IMR-90 (cell line): ENCODE measurements at regions not wholly inside any gene's neighbourhood (a gene's known extent, or its start where the extent isn't known, plus 50 kb on each side); places are given as distances from the start of the nearest gene placed in this dataset.

ENCODE experiments used
- ATAC-seq: fragments of 200-7000 bp; cut with Tn5 transposase; 2 replicates; pipeline ENCODE4 v1.9.1; 2020; ENCODE audit warnings: low read depth, mild to moderate bottlenecking, moderate library complexity
- BruUV-seq: library from RNA; stranded (reverse); fragments of 400-500 nt; replicated peaks from 2 replicates; lab custom pipeline; 2021; lab: Mats Ljungman, UMichigan
- CTCF ChIA-PET: fragments of 300-600 bp; formaldehyde crosslinking; extraction: SDS; loops from one replicate; lab custom pipeline; 2021; ENCODE audit warnings: antibody characterized with exemption; lab: Yijun Ruan, JAX
- POLR2A ChIA-PET: fragments of 300-600 bp; sonication (Branson Sonifier 250); formaldehyde crosslinking; loops from one replicate; lab custom pipeline; 2022; ENCODE audit warnings: antibody characterized with exemption; ENCODE audit not compliant: unreplicated experiment; lab: Charles Lee
- DNase-seq: peaks from one replicate; pipeline ENCODE4 v3.0.0; 2013
- H2AFZ ChIP-seq: replicated peaks from 2 replicates; pipeline ENCODE3; 2013; ENCODE audit warnings: low read length, mild to moderate bottlenecking; ENCODE audit not compliant: poor library complexity
- H2AK5ac ChIP-seq: 2 replicates; pipeline ENCODE4 v1.6.1; 2013; ENCODE audit warnings: low read depth, low read length, inconsistent platforms
- H2AK9ac ChIP-seq: replicated peaks from 2 replicates; pipeline ENCODE3; 2013; ENCODE audit warnings: mild to moderate bottlenecking, low read depth, low read length, moderate library complexity; ENCODE audit not compliant: poor library complexity
- H2BK120ac ChIP-seq: 2 replicates; pipeline ENCODE4 v1.6.1; 2013; ENCODE audit warnings: low read depth, low read length, inconsistent platforms
- H2BK15ac ChIP-seq: 3 replicates; pipeline ENCODE4 v1.6.1; 2013; ENCODE audit warnings: low read depth, low read length, inconsistent platforms
- H2BK20ac ChIP-seq: 2 replicates; pipeline ENCODE4 v1.6.1; 2013; ENCODE audit warnings: low read depth, mild to moderate bottlenecking, inconsistent platforms, low read length, moderate library complexity
- H2BK5ac ChIP-seq: 2 replicates; pipeline ENCODE4 v1.6.1; 2013; ENCODE audit warnings: mild to moderate bottlenecking, low read depth, low read length, inconsistent platforms; ENCODE audit not compliant: poor library complexity, severe bottlenecking
- H3K14ac ChIP-seq: replicated peaks from 2 replicates; pipeline ENCODE4 v1.6.1; 2013; ENCODE audit warnings: low read depth, low read length, inconsistent platforms
- H3K18ac ChIP-seq: 2 replicates; pipeline ENCODE4 v1.6.1; 2013; ENCODE audit warnings: low read depth, low read length, control low read depth
- H3K23ac ChIP-seq: 2 replicates; pipeline ENCODE4 v1.6.1; 2013; ENCODE audit warnings: low read depth, low read length, inconsistent platforms
- H3K27ac ChIP-seq: 2 replicates; pipeline ENCODE4 v1.5.1; 2013; ENCODE audit warnings: mild to moderate bottlenecking, control low read depth, low read length; ENCODE audit not compliant: insufficient read depth
- H3K27me3 ChIP-seq: 2 replicates; pipeline ENCODE4 v1.6.1; 2013; ENCODE audit warnings: low read length; ENCODE audit not compliant: control insufficient read depth, insufficient read depth
- H3K36me3 ChIP-seq: 2 replicates; pipeline ENCODE4 v1.6.1; 2013; ENCODE audit warnings: low read length, mixed read lengths; ENCODE audit not compliant: control insufficient read depth, insufficient read depth
- H3K4ac ChIP-seq: 2 replicates; pipeline ENCODE4 v1.6.1; 2013; ENCODE audit warnings: low read depth, low read length, inconsistent platforms
- H3K4me1 ChIP-seq: 2 replicates; pipeline ENCODE4 v1.6.1; 2013; ENCODE audit warnings: low read length, mixed read lengths; ENCODE audit not compliant: control insufficient read depth, insufficient read depth
- H3K4me2 ChIP-seq: 2 replicates; pipeline ENCODE4 v1.6.1; 2013; ENCODE audit warnings: low read depth, mild to moderate bottlenecking, control low read depth, low read length, moderate library complexity
- H3K4me3 ChIP-seq: 2 replicates; pipeline ENCODE4 v1.5.1; 2013; ENCODE audit warnings: low read depth, mild to moderate bottlenecking, control low read depth, low read length, moderate library complexity; ENCODE audit not compliant: insufficient read depth
- H3K56ac ChIP-seq: 2 replicates; pipeline ENCODE4 v1.6.1; 2013; ENCODE audit warnings: low read length, inconsistent platforms; ENCODE audit not compliant: insufficient read depth; ENCODE audit errors: extremely low read depth
- H3K79me1 ChIP-seq, 2 experiments: 2 replicates each; pipeline ENCODE4 v1.6.1; 2013; ENCODE audit warnings: low read length in 2 of 2, inconsistent platforms in 1 of 2, low read depth in 1 of 2
- H3K9ac ChIP-seq: 2 replicates; pipeline ENCODE4 v1.6.1; 2013; ENCODE audit warnings: low read depth, low read length, control low read depth
- H3K9me1 ChIP-seq: 2 replicates; pipeline ENCODE4 v1.6.1; 2013; ENCODE audit warnings: low read length, inconsistent platforms; ENCODE audit not compliant: insufficient read depth
- H3K9me3 ChIP-seq: 2 replicates; pipeline ENCODE4 v1.6.1; 2013; ENCODE audit warnings: low read length; ENCODE audit not compliant: control insufficient read depth, insufficient read depth
- H4K20me1 ChIP-seq: 2 replicates; pipeline ENCODE4 v1.6.1; 2013; ENCODE audit warnings: low read length, inconsistent platforms; ENCODE audit not compliant: insufficient read depth
- H4K5ac ChIP-seq: 2 replicates; pipeline ENCODE4 v1.6.1; 2013; ENCODE audit warnings: mild to moderate bottlenecking, low read depth, low read length, control low read depth
- H4K8ac ChIP-seq, 2 experiments: 2 replicates each; pipeline ENCODE4 v1.6.1; 2013; ENCODE audit warnings: low read depth in 2 of 2, low read length in 2 of 2, control low read depth in 1 of 2, inconsistent platforms in 1 of 2
- H4K91ac ChIP-seq: 2 replicates; pipeline ENCODE4 v1.6.1; 2013; ENCODE audit warnings: low read depth, low read length, inconsistent platforms; ENCODE audit not compliant: insufficient read depth
- BHLHE40 ChIP-seq: fragments of 150-350 bp; IDR thresholded peaks from 2 replicates; pipeline ENCODE4 v1.6.1; 2016; ENCODE audit warnings: mild to moderate bottlenecking, low read depth, low read length
- CEBPB ChIP-seq: IDR thresholded peaks from 2 replicates; pipeline ENCODE4 v1.6.1; 2012; ENCODE audit warnings: low read depth, low read length, improper control_type of control experiment
- CHD1 ChIP-seq: IDR thresholded peaks from 2 replicates; pipeline ENCODE4 v1.6.1; 2012; ENCODE audit warnings: low read depth, low read length, improper control_type of control experiment
- FOS ChIP-seq: fragments of 150-350 bp; IDR thresholded peaks from 2 replicates; pipeline ENCODE4 v1.6.1; 2016; ENCODE audit warnings: low read depth, low read length
- MAFK ChIP-seq: IDR thresholded peaks from 2 replicates; pipeline ENCODE4 v1.6.1; 2012; ENCODE audit warnings: low read depth, low read length, improper control_type of control experiment
- MAZ ChIP-seq: IDR thresholded peaks from 2 replicates; pipeline ENCODE4 v1.6.1; 2012; ENCODE audit warnings: low read depth, mild to moderate bottlenecking, low read length, improper control_type of control experiment, moderate library complexity, borderline replicate concordance
- MXI1 ChIP-seq: IDR thresholded peaks from 2 replicates; pipeline ENCODE4 v1.6.1; 2012; ENCODE audit warnings: low read depth, mild to moderate bottlenecking, low read length, moderate library complexity, borderline replicate concordance
- NFE2L2 ChIP-seq: fragments of 150-350 bp; IDR thresholded peaks from 2 replicates; pipeline ENCODE4 v1.6.1; 2016; ENCODE audit warnings: low read depth, mild to moderate bottlenecking, low read length
- POLR2A ChIP-seq: IDR thresholded peaks from 2 replicates; pipeline ENCODE4 v1.6.1; 2012; ENCODE audit warnings: mild to moderate bottlenecking, low read depth, low read length
- RAD21 ChIP-seq: IDR thresholded peaks from 2 replicates; pipeline ENCODE4 v1.6.1; 2012; ENCODE audit warnings: low read length, improper control_type of control experiment
- RCOR1 ChIP-seq: IDR thresholded peaks from 2 replicates; pipeline ENCODE4 v1.6.1; 2012; ENCODE audit warnings: mild to moderate bottlenecking, low read length, improper control_type of control experiment; ENCODE audit not compliant: insufficient replicate concordance
- RFX5 ChIP-seq: IDR thresholded peaks from 2 replicates; pipeline ENCODE4 v1.8.0; 2012; ENCODE audit warnings: low read depth, mild to moderate bottlenecking, low read length, moderate library complexity
- SMC3 ChIP-seq: fragments of 150-350 bp; IDR thresholded peaks from 2 replicates; pipeline ENCODE4 v1.6.1; 2016; ENCODE audit warnings: low read depth, mild to moderate bottlenecking, antibody characterized with exemption, low read length, moderate library complexity
- WGBS, 2 experiments: methylation state at CpG; one replicate each; pipeline versions ENCODE4 v1.1.5 to v1.1.7; 2013; ENCODE audit warnings: missing lambda C conversion rate in 2 of 2; ENCODE audit not compliant: insufficient read length in 1 of 2; ENCODE audit errors: extremely low coverage in 2 of 2; 5-methylcytosine and 5-hydroxymethylcytosine counted together
- dilution Hi-C: fragments of 300-500 bp; cut with HindIII; formaldehyde crosslinking; loops from one replicate; pipeline ENCODE4 v1.14.3; 2018; ENCODE audit warnings: low sequenced_read_pairs; ENCODE audit not compliant: unreplicated experiment
- in situ Hi-C: fragments of 300-500 bp; cut with MboI; formaldehyde crosslinking; loops from 3 replicates; pipeline ENCODE4 v1.14.3; 2019; ENCODE audit warnings: low sequenced_read_pairs, inconsistent platforms, mixed read lengths
- intact Hi-C: fragments of 100-400 bp; cut with micrococcal nuclease; formaldehyde crosslinking; loops from 2 replicates; pipeline ENCODE4 v1.10.0; 2022
- TF ChIP-seq, protein P1 (sequence below): fragments of 150-350 bp; IDR thresholded peaks from 2 replicates; pipeline ENCODE4 v1.6.1; 2017; ENCODE audit warnings: mild to moderate bottlenecking, antibody characterized with exemption, low read length, low read depth
- TF ChIP-seq, protein P2 (sequence below): conservative IDR thresholded peaks from 2 replicates; pipeline ENCODE4 v1.5.1; 2012; ENCODE audit warnings: mild to moderate bottlenecking, low read depth, low read length, improper control_type of control experiment
- TF ChIP-seq, protein P3 (sequence below): fragments of 150-350 bp; IDR thresholded peaks from 2 replicates; pipeline ENCODE4 v1.6.1; 2016; ENCODE audit warnings: low read depth, mild to moderate bottlenecking, low read length, moderate library complexity, borderline replicate concordance

DNA sequence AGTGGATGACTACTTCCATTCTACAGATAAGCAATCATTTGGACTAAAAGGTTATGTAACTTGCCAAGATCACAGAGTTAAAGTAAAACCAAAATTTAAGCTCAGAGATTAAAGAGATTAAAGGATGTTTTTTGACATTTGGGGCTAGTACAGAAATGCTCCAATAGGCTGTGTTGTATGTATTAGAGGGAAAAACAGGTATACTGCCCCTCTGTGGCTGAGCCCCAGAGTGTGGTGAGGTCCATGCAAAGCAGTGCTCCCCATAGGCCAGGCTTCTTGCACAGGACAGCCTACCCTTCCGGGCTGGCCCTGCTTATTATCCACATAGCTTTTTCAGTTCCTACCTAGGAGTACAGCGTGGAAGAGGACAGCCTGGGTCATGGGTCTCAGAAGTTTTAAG, 322.8 kb downstream of the POM121L12 start:
- intact Hi-C loops = no loop called here

More for the DNA sequence above, 322.8 kb downstream of the POM121L12 start:
- ATAC-seq (no peak), DNase-seq (no peak)
- no TSS peak for BruUV-seq
- Histone ChIP-seq H3K36me3 (no peaks in the 10 kb centered on the region), H2BK5ac (no peak overlapping the region), H4K20me1 (no peaks in the 10 kb centered on the region), H3K14ac (no peak overlapping the region), H2BK15ac (no peak overlapping the region), H3K4me1 (no peaks in the 10 kb centered on the region), H3K79me1 (no peaks in the 10 kb centered on the region), H3K4me2 (no peak overlapping the region), H4K8ac (no peak overlapping the region), H2BK120ac (no peak overlapping the region), H3K27ac (no peak overlapping the region), H2AK5ac (no peak overlapping the region), H2AK9ac (no peak overlapping the region), H3K18ac (no peak overlapping the region), H3K9me3 (peaks cover 6% of the 10 kb centered on the region; the same call in 1 of the 2 replicates), H3K23ac (no peak overlapping the region), H3K9ac (no peak overlapping the region), H3K4ac (no peak overlapping the region), H2AFZ (no peak overlapping the region), H3K56ac (no peak overlapping the region), H2BK20ac (no peak overlapping the region), H3K4me3 (no peak overlapping the region), H4K91ac (no peak overlapping the region), H3K27me3 (no peaks in the 10 kb centered on the region), H4K5ac (no peak overlapping the region), H3K9me1 (no peaks in the 10 kb centered on the region)
- CTCF ChIA-PET = no interaction called here
- TF ChIP-seq MAZ (no peak), MXI1 (no peak), BHLHE40 (no peak), RAD21 (no peak), POLR2A (no peak), CHD1 (no peak), NFE2L2 (no peak), MAFK (no peak), FOS (no peak), RCOR1 (no peak), RFX5 (no peak), SMC3 (no peak), CEBPB (no peak)
- TF ChIP-seq, protein P1, sequence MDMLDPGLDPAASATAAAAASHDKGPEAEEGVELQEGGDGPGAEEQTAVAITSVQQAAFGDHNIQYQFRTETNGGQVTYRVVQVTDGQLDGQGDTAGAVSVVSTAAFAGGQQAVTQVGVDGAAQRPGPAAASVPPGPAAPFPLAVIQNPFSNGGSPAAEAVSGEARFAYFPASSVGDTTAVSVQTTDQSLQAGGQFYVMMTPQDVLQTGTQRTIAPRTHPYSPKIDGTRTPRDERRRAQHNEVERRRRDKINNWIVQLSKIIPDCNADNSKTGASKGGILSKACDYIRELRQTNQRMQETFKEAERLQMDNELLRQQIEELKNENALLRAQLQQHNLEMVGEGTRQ = no peak
- TF ChIP-seq, protein P2, sequence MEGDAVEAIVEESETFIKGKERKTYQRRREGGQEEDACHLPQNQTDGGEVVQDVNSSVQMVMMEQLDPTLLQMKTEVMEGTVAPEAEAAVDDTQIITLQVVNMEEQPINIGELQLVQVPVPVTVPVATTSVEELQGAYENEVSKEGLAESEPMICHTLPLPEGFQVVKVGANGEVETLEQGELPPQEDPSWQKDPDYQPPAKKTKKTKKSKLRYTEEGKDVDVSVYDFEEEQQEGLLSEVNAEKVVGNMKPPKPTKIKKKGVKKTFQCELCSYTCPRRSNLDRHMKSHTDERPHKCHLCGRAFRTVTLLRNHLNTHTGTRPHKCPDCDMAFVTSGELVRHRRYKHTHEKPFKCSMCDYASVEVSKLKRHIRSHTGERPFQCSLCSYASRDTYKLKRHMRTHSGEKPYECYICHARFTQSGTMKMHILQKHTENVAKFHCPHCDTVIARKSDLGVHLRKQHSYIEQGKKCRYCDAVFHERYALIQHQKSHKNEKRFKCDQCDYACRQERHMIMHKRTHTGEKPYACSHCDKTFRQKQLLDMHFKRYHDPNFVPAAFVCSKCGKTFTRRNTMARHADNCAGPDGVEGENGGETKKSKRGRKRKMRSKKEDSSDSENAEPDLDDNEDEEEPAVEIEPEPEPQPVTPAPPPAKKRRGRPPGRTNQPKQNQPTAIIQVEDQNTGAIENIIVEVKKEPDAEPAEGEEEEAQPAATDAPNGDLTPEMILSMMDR = no peak
- TF ChIP-seq, protein P3, sequence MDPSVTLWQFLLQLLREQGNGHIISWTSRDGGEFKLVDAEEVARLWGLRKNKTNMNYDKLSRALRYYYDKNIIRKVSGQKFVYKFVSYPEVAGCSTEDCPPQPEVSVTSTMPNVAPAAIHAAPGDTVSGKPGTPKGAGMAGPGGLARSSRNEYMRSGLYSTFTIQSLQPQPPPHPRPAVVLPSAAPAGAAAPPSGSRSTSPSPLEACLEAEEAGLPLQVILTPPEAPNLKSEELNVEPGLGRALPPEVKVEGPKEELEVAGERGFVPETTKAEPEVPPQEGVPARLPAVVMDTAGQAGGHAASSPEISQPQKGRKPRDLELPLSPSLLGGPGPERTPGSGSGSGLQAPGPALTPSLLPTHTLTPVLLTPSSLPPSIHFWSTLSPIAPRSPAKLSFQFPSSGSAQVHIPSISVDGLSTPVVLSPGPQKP = no peak
- WGBS, 2 experiments = no CpG with 5 or more reads among the region's 2 CpGs
- POLR2A ChIA-PET = no interaction called here
- dilution Hi-C loops (no loop called here), in situ Hi-C loops (no loop called here)
